ENCODE measurements at regions not wholly inside any gene's neighbourhood (a gene's known extent, or its start where the extent isn't known, plus 50 kb on each side); places are given as distances from the start of the nearest gene placed in this dataset.
"Not testable (repeated sequence)": the region's sequence is repeated elsewhere in the genome, so short reads cannot be mapped to it uniquely, and the experiment has no call there.

- not testable (repeated sequence) for TF ChIP-seq CTCF (conservative IDR thresholded peaks at IDR 0.05; ENCODE audit: low read depth, low read length); RFX5 (IDR thresholded peaks at IDR 0.05; ENCODE audit: low read depth, low read length)
Measured at GRCh38 chr20:53762423-53762798, 168.8 kb upstream of the ZNF217 start.

Data from IMR-90 (cell line).